NCI-H2227 treated with DMSO at 0.1 percent for 48 hours (cell line): ENCODE measurements at regions not wholly inside any gene's neighbourhood (a gene's known extent, or its start where the extent isn't known, plus 50 kb on each side); places are given as distances from the start of the nearest gene placed in this dataset.
A peak's percentile ranks its signal among the peaks of the same experiment; 100 is the strongest.

Experiments used
- DNase-seq: peaks from one replicate; lab custom pipeline; 2025; lab: John Stamatoyannopoulos, UW

- DNase-seq: no peak
These were observed 75.9 kb upstream of the LCLAT1 start for GRCh38 chr2:30371028-30371689.

GRCh38 chr2:30371772-30372373 is 75.2 kb upstream of the LCLAT1 start:
- DNase-seq: no peak

GRCh38 chr2:30372826-30373225 is 74.2 kb upstream of the LCLAT1 start:
- no peak for DNase-seq

GRCh38 chr2:30373881-30374302 is 73.2 kb upstream of the LCLAT1 start:
- no peak for DNase-seq

- no peak for DNase-seq
These were observed 72.7 kb upstream of the LCLAT1 start for GRCh38 chr2:30374380-30374779.

GRCh38 chr2:30375915-30376314 is 71.1 kb upstream of the LCLAT1 start:
- DNase-seq: no peak

- DNase-seq: no peak
These were observed 67.6 kb upstream of the LCLAT1 start for GRCh38 chr2:30379481-30379880.

GRCh38 chr2:30380824-30381223 is 66.2 kb upstream of the LCLAT1 start:
- DNase-seq: no peak

GRCh38 chr2:30382162-30382783 is 64.8 kb upstream of the LCLAT1 start:
- no peak for DNase-seq

- DNase-seq: peak; percentile 24
These were observed 64.1 kb upstream of the LCLAT1 start for GRCh38 chr2:30382995-30383394.

GRCh38 chr2:30385327-30385726 is 61.7 kb upstream of the LCLAT1 start:
- no peak for DNase-seq

GRCh38 chr2:30392097-30392496 is 54.9 kb upstream of the LCLAT1 start:
- no peak for DNase-seq

GRCh38 chr2:30393510-30393909 is 53.5 kb upstream of the LCLAT1 start:
- peak; percentile 62 for DNase-seq

GRCh38 chr2:30394096-30394495 is 53.0 kb upstream of the LCLAT1 start:
- DNase-seq: peak; percentile 18

GRCh38 chr2:30396436-30397232 is 50.4 kb upstream of the LCLAT1 start:
- DNase-seq: no peak
